ENCODE measurements at regions not wholly inside any gene's neighbourhood (a gene's known extent, or its start where the extent isn't known, plus 50 kb on each side); places are given as distances from the start of the nearest gene placed in this dataset.

DNA sequence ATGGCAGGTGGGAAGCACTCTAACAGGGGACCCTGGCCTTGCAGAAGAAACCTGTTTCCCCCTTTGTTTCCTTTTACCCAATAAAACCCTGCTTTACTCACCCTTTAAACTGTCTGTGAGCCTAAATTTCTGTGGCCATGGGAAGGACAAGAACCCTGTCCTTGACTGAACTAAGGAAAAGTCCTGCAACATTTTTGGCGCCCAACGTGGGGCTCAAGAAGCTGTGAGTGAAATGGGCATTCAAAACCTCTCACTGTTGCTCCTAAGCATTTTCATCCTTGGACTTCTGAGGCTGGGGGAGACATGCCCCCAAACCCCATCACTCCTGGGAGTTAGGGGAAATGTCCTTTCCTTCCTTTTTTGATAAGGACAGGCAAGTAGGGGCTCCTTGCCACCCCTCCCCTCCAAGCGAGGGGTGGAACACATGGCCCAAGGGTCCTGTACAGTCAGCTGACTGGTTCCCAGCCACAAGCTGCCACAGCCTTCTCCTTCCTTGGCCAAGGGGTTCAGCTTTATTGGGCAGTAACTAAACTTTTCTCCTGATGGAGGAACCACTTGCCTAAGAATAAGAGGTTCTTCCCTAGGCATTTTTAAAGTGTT, 381.6 kb downstream of the KLF5 start:
- TF ChIP-seq, protein P1, sequence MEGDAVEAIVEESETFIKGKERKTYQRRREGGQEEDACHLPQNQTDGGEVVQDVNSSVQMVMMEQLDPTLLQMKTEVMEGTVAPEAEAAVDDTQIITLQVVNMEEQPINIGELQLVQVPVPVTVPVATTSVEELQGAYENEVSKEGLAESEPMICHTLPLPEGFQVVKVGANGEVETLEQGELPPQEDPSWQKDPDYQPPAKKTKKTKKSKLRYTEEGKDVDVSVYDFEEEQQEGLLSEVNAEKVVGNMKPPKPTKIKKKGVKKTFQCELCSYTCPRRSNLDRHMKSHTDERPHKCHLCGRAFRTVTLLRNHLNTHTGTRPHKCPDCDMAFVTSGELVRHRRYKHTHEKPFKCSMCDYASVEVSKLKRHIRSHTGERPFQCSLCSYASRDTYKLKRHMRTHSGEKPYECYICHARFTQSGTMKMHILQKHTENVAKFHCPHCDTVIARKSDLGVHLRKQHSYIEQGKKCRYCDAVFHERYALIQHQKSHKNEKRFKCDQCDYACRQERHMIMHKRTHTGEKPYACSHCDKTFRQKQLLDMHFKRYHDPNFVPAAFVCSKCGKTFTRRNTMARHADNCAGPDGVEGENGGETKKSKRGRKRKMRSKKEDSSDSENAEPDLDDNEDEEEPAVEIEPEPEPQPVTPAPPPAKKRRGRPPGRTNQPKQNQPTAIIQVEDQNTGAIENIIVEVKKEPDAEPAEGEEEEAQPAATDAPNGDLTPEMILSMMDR (IDR thresholded peaks at IDR 0.05), result no peak
- TF ChIP-seq SIN3A (IDR thresholded peaks at IDR 0.05; ENCODE audit: borderline replicate concordance, insufficient read depth, low read depth, low read length), result no peak
